GM21528 (cell line): ENCODE measurements at regions not wholly inside any gene's neighbourhood (a gene's known extent, or its start where the extent isn't known, plus 50 kb on each side); places are given as distances from the start of the nearest gene placed in this dataset.
"Not testable (repeated sequence)": the region's sequence is repeated elsewhere in the genome, so short reads cannot be mapped to it uniquely, and the experiment has no call there.

Experiments used
- ATAC-seq: cut with Tn5 transposase; IDR thresholded peaks from one replicate; pipeline ENCODE4 v1.9.1; 2021; ENCODE audit warnings: mild to moderate bottlenecking, moderate library complexity; ENCODE audit not compliant: unreplicated experiment, low FRiP score

DNA sequence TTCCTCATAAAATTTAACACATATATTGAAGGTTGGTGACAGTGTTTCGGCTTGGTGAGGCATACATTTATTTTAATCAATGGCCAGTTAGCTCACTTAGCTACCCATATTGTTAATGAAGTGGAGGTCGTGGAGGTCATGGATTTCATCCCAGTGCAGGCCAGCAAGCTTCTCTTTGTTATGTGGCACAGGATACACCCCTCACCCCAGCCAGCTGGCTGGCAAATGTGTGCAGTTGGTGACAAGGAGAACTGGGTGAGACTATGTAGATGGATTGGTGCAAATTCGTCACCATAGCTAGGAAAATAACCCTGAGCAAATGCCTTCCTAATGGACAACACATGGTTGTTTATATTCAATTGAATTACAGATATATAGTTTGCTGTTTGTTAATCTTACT, 50.5 kb upstream of the FOXP2 start:
- no peak for ATAC-seq

DNA sequence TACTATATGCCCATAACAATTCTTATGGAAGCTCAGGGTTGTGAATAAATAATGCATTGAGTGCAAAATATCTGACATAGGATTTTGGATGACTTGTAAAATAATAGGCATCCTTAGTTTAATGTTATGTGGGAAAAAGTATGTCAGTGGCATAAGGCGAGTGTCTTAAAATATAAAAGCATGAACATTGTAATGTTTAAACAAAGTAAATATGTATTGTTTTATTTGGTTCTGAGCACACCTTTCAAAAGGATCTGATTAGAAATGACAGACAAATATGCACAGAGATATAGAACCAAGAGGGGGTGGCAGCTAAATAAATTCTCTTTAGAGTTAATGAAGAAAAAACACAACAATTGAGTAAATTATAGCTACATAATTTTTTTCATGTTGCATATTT, 51.3 kb upstream of the FOXP2 start:
- no peak for ATAC-seq

DNA sequence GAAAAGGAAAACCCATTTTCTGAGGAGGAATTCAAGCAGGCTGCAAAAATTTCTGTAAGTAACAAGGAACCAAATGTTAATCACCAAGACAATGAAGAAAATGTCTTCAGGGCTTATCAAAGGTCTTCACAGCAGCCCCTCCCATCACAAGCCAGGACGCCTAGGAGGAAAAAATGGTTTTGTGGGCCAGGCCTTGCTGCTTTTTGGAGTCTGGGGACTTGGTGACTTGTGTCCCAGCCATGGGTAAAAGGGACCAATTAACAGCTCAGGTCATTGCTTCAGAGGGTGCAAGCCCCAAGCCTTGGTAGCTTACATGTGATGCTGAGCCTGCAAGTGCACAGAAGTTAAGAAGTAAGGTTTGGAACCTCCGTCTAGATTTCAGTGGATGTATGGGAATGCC, 55.7 kb upstream of the FOXP2 start:
- ATAC-seq: no peak

DNA sequence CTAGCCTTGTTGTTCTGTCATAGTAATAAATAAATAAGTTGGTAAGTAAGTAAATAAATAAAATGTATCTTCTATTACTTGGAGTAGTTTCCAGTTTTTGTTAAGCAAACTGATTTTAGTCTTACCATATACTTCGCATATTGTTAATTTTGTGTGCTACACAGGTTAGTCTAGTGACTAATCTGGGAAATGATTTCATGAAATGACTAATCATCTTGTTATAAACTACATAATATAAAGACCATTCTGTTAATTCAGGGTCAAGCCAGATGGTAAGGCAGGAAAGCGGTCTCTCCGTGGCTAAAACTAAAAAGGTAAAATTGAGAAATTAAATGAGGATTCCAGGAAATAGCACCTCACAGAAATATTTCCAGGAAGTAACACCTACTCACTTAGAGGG, 58.5 kb upstream of the FOXP2 start:
- ATAC-seq: no peak

DNA sequence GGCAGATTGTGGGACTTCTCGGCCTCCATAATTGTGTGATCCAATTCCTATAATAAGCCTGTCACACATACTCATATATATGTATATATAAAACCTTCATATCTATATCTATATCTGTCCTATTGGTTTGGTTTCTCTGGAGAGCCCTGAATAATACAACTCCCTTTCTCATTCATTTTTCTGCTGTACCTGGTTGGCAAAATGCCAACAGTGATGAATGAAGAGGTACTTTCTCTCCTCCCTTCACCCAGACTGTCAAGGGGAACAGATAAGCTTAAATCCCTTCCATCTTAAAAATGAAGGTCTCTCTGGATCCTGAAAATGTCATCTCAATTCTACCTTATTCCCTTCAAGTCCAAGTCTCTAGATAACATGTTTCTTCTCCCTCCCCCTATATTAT, 60.3 kb upstream of the FOXP2 start:
- no peak for ATAC-seq

DNA sequence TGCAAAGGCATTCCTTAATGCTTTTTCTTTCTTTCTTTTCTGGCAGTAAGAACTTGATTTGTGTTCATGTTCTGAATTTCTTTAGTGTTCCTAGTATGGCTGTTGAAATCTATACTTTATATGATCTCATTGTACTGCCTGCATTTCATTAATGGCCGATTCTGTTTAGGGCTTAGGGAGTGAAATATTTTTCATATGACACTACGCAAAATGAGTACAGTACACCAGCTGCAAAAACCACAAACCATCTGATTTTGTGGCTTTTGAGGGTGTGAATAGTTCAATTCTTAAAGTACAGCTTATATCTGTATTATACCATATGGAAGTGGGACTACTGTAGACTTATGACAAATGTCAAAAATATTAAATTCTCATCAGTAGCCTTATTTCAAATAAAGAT, 69.1 kb upstream of the FOXP2 start:
- no peak for ATAC-seq

DNA sequence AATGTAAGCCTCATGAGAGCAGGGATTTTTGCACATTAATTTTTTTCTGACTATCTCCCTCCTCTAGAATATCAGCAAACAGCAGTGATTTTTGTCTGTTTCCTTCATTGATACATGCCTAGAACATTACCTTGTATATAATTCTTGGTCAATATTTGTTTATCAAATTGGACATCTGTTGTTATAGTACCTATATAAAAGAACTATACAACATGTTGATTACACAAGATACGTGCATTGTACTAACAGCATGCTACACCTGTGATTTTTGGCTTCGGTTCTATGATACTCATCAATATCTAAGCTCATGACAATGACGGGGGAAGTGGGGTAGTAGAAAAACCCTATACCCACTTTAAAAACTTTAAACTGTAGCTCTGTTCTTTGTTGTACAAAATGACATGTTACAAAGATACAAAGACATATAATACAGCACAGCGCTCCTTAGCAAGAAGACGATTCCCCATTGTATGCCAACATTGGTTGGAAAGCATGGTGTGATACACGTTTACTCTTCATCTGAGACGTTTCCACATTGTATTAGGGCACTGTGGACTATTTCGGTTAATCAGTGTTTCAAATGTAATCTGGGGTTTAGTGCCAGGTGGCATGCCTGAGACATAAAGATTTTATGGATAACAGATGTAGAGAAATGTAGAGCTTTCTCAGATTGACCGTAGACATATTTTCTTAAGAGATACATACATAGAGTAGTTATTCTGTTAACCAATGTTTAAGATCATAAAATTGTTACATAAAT, 70.5 kb upstream of the FOXP2 start:
- ATAC-seq: no peak

DNA sequence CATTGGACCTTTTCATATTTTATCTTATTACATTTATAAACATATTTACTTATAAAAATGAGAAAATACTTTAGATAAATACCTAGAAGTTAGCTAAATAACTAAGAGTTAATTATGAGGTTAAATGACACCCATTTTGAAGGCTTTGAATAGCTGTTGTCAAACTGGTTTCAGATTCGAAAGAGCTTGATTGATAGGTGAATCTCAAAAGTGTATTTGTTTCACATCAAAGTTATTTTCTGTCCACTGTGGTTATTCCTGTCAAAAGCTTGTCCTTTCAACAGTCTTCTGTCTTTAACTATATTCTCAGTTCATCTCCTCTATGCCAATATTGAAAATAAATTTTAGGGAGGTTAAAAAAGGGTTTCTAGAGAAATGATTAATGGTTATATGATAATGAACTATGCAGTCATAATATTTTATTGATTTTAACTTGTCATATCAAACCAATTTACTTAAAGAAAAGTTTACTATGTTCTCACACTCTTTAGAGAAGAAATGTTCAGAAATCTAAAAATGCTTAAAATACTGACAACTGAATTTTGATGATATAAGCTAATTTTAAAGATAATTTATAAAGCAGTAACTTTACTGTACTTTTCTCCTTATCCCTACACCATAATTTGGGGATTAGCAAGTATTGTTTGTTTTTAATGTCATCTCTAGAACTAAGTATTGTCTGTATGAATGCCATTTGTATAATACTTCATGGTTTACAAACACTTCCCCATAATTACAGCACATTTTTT, 72.0 kb upstream of the FOXP2 start:
- ATAC-seq: no peak

DNA sequence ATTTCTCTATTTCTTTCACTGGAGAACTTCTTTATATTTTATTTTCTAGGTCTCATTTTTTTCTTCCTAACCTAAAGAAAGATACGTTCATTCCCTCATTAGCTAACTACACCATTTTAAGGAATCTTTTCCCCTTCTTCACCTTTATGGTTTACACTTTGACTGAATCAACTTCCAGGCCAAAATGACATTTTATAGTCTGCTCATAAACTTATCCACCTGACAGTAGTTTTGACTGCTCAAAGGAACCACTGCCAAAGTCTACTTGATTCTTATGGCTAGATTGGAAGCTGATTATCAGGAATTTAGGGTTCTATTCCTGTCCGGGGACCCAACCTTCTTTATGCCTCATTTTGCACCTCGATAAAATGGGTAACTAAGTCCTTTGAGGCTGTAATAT, 73.0 kb upstream of the FOXP2 start:
- no peak for ATAC-seq

DNA sequence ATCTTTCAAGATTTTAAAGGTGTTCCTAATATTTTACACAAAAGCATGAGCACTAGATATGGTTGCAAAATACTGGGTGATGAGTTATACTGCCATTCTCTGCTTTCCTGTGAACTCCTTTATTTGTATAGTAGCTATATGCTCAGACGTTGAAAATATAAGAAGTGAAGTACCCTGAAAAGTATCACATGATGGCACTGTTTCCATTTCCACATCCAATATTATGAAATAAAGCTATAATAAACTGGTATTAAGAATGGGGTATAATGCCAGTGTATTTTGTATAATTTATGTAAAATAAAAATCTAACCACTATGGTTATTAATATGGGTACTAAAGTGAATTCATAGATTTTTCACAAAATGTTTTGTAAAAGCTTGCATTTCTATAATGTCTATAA, 79.6 kb upstream of the FOXP2 start:
- no peak for ATAC-seq

DNA sequence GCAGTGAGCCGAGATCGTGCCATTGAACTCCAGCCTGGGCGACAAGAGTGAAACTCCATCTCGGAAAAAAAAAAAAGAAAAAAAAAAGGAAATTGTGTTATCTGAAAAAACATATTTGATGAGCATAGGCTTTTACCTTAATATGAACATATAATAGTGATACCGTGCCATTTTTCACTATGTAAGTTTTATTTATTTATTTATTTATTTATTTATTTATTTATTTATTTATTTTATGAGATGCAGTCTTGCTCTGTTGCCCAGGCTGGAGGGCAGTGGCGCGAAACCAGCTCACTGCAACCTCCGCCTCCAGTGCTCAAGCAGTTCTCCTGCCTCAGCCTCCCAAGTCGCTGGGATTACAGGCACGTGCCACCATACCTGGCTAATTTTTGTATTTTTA, 85.2 kb upstream of the FOXP2 start:
- not testable (repeated sequence) for ATAC-seq

DNA sequence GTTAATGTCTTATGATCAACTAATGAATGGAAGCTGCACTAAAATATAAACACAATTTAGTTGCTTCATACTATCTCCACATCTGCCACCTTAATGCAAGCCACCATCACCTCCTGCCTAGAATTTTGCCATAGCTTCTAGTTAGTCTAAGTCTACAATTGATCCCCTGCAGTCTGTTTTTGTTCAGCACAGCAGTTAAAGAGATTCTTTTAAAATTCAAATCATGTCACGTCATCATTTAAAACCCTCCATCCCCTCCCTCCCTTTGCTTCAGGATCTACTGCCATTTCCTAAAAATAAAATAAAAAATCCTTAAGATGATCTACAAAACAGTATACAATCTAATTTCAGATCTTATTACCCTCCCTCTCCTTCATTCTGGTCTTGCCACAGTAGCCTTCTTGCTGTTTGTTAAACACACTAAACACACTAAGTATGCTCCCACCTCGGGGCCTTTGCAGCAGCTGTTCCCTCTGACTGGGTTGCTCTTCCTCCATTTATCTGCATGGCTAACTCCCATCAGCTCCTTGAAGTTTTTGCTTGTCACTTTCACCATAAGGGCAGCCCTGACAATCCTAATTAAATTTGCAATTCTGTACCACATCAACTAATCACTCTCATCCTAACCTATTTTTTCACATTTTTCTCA, 97.0 kb upstream of the FOXP2 start:
- ATAC-seq: no peak

DNA sequence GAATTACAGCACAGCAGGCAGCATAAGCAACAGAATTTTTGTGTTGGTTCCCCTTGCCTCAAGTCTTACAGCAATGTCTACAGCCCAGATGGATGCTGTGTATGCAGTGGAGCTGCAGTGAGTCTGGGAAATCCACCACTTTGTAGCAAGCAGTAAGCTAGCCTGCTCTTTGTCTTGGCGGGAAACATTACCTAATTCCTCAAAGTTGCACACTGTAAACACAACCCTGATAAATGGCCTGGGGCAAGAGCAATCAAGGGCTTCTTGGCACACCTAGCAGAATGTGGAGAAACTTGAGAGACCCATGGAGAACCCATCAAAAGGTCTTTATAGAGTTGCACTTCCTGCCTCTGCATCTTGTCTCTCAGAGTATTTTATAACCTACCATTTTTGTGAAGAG, 102.0 kb upstream of the FOXP2 start:
- ATAC-seq: no peak

DNA sequence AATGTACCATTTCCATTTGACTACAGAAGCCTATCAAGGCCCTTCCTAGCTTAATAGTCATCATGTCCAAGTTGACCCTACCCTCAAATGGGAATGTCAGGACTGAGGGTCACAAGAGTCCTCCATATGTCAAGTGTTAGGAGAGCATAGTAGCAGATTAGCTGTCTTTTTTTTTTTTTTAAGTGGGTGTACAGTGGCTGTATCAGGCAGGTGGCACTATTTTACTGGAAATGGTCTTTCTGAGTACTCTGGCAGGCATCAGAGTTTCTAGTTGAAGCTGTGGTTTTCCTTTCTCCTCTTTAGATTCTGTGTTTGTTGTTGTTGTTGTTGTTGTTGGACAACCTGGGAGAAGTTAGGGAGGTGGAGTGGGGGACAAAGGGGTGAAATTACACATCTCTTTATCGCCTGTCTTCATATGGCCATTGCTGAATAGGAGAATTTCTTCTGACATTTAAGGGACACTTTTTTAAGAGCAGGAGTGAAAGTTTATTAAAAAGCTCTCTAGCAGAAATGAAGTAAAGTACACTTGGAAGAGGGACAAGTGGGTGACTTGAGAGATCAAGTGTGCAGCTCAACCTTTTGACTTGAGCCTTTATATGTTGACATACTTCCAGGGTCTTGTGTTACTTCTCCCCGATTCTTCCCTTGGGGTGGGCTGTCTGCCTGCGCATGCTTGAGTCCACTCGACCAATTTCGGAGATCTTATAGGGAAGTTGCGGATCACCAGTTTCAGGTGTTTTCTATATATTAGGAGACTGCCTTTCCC, 104.1 kb upstream of the FOXP2 start:
- no peak for ATAC-seq

DNA sequence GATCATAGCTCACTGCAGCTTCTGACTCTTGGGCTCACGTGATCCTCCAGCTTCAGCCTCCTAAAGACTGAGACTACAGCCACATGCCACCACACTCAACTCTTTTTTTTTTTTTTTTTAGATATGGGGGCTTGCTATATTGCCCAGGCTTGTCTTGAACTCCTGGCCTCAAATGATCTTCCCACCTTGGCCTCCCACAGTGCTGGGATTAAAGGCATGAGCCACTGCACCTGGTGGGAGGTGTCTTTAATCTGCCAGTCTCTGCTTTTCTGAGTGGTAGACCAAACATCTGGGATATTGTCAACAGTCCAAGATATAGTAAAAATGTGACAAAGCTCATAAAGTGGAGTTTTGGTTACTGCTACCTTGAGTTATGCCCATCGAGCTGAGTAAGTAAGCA, 104.9 kb upstream of the FOXP2 start:
- ATAC-seq: no peak

DNA sequence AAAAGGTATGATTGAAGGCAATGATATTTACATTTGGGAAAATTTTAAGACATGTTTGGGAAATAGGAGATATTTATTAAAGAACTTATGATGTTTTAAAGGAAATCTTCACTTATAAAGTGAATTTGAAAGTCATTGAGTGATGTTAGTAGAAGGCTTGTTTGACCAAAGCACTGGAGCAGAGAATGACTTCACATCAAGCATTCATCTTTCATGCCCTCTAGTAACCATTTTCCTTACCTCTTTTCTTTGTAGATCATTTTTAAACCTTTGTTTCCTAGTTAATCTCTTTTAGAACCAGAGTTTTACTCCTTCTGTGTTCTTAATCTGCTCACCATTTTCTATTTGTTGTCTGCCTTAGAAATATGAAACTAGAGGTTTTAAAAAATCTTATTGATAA, 111.3 kb upstream of the FOXP2 start:
- ATAC-seq: no peak

DNA sequence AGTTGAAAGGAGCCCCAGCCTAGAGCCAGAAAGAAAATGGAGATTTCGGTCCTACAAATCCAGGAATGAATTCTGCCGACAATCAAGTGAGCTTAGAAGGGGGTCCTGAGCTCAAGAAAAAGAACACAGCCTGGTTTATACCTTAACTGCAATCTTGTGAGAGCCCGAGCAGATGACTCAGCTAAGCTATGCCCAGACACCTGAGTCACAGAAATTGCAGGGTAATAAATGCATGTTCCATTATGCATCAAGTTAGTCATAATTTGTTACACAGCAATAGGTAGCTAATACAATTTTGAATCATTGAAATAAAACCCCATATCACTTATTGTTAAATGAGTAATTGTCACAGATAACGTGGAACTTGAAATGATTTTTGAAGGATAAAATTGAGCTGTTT, 111.8 kb upstream of the FOXP2 start:
- no peak for ATAC-seq

DNA sequence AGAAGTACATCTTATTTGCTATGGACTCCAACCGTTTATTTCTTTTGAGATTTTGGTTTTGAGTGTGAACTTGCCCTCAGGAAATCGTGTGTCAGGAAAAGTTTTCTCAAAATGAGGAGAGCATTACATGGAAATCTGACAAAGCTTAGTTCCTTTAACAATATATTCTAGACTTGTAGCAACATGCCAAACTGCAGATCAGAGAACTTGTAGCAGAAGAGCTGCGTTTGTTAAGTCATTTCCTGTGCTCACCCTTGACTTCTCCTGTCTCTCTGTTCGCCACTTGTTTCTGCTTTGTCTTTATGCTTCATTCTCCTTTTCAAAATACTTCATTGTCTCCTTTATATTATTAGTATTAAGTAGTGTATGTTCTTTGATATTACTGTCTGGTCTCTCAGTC, 116.6 kb upstream of the FOXP2 start:
- ATAC-seq: no peak

DNA sequence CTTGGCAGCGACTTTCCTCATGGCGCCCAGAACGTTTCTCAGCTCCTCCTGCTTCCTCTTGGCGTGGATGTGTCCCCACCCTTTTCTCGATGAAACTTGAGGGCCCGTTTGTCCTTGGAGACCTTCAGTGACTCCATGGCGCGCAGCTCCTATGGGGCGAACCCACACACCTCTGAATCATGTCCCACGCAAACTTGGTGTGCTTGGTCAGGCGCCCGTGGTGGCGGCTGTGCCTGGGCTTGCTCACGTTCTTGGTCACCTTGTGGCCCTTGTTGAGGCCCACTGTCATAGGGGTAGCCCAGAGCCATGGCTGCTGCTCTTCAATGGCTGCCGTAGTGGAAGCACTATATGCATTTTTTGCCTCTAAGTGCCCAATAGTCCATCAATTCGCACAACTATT, 117.5 kb upstream of the FOXP2 start:
- ATAC-seq: no peak

DNA sequence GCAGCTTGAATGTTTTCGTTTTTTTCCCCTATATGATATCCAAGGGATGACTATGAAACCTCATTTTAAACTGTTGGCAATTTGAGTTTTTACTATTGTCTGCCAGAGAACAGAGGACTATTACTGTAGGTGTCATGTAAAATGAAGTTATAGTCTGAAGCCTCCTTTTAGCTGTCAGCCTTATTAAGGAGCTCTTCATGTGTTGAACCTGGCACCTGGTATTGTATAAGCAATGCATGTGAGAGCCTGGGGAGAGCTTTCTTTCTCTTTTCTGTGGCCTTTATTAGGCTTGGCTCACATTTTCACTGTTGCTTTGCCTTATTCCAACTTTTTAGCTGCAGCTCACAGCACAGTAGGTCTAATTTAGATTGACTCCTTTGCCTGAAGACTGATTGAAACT, 119.1 kb upstream of the FOXP2 start:
- no peak for ATAC-seq

DNA sequence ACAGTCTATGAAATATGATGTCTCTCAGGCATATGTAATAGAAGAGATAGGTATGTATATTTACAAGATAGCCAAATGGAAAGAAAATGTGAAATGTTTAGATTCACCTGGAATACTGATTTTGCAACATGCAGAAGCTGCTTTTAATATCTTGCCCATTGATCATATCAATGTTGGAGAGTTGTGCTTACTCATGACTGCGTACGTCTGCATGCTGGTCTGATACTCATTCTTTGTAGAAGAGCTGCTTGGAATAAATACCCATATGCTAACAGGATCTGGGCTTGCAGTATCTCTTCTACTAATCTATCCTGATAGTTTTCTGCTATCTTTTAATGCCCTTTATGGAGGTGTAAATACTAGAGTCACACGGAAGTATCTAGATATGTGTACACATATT, 120.6 kb upstream of the FOXP2 start:
- ATAC-seq: no peak
